ENCODE measurements at regions not wholly inside any gene's neighbourhood (a gene's known extent, or its start where the extent isn't known, plus 50 kb on each side); places are given as distances from the start of the nearest gene placed in this dataset.

DNA sequence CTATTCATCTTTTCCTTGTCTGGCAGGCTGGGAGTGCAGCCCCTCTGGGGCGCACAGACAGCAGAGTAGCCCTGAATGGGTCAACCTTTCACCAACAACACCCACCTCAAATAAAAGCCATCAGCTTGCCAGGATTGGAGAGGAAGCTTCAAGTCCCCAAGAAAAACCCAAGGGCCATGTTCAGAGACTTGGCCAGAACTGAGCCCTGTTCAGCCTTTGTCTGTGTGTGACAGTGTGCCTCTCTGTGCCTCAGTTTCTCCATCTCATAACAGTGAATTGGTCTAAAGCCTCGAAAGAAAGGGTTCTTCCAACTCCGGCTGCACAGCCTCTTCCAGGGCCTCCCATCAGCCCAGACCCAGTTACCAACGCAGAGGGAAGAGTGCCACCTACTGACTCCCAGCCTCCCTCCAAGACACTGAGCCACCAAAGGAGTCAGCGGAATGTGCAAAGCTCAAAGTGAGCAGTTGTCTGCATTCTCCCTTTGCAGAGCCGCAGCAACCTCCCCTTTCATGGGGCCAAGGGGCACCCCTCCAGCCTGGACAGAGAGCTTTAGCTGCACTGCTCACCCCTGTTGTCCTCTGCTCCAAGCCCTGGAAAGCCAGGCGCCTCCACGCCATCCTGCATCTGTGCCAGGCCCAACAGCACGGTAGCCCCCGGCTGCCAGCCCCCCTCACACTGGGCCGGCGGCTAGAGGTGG, 82.7 kb upstream of the TOP1 start:
- no TSS peak for BruUV-seq (replicated peaks)
- H3K4me3 ChIP-seq (replicated peaks in 1 of 3; ENCODE audit: insufficient read depth in 1 of 3, low read depth in 2 of 3, low read length in 3 of 3) = no peak overlapping the region
- no peaks in the 10 kb centered on the region for H3K9me3 ChIP-seq (ENCODE audit: low read length)
- POLR2A ChIA-PET = no interaction called here
- peak; percentile 86 for FAIRE-seq
- peaks cover 0 to 13% of the 10 kb centered on the region in 2 experiments; a peak in 2 of 5 replicates for H3K27me3 ChIP-seq (ENCODE audit: control insufficient read depth in 1 of 2, insufficient read depth in 2 of 2, low read length in 2 of 2)
- H3K27ac ChIP-seq (ENCODE audit: extremely low read length, insufficient read depth, low read length) = no peak overlapping the region
- DNase-seq (ENCODE audit: low spot score) = peak; percentile 72
- 27% methylated on average over 12 of the region's 12 CpGs for WGBS (ENCODE audit: low lambda C conversion rate)
- no peaks in the 10 kb centered on the region for H3K79me2 ChIP-seq (ENCODE audit: insufficient read depth, low read length)
- peaks cover 11% of the 10 kb centered on the region for H3K4me1 ChIP-seq (ENCODE audit: insufficient read depth, low read length)
- H2AFZ ChIP-seq (ENCODE audit: low read length) = no peak overlapping the region
- intact Hi-C loops (cut with micrococcal nuclease; ENCODE audit: unreplicated experiment) (loop anchor here (1.0 to 5.0 kb wide), 5 partner anchors 149 to 784 kb away; no protein-coding TSS in a partner anchor), in situ Hi-C loops (cut with HindIII; ENCODE audit: extremely low pct_ligation_motif_present, low pct_unique_long_range_greater_than_20kb) (no loop called here)
- no peak overlapping the region for H3K9ac ChIP-seq (ENCODE audit: insufficient read depth, low read depth, low read length)
- H3K36me3 ChIP-seq (replicated peaks in 1 of 2; ENCODE audit: control insufficient read depth in 1 of 2, insufficient read depth in 2 of 2, low read length in 2 of 2) = no peaks in the 10 kb centered on the region
- no peaks in the 10 kb centered on the region for H4K20me1 ChIP-seq (ENCODE audit: insufficient read depth, low read length)
- peak; percentile 99 for ATAC-seq
- CTCF ChIA-PET (ENCODE audit: low intra/inter-chr PET ratio, low total read pairs) = interaction anchor here (1.8 to 2.1 kb wide), 2 partner anchors 148 to 204 kb away, joined by 11 to 16 read pairs; no protein-coding TSS in a partner anchor
- no peak overlapping the region for H3K4me2 ChIP-seq (ENCODE audit: low read depth, low read length)
- no peak for TF ChIP-seq RORA (CRISPR knock-in tag; IDR thresholded peaks at IDR 0.05)
- TF ChIP-seq IRF2 (CRISPR knock-in tag; IDR thresholded peaks at IDR 0.05) = peak; percentile 57; the same call in 1 of the 2 replicates
- TF ChIP-seq ZNF260 (CRISPR knock-in tag; IDR thresholded peaks at IDR 0.05; ENCODE audit: borderline replicate concordance, low read depth) = no peak
- TF ChIP-seq, protein P1, sequence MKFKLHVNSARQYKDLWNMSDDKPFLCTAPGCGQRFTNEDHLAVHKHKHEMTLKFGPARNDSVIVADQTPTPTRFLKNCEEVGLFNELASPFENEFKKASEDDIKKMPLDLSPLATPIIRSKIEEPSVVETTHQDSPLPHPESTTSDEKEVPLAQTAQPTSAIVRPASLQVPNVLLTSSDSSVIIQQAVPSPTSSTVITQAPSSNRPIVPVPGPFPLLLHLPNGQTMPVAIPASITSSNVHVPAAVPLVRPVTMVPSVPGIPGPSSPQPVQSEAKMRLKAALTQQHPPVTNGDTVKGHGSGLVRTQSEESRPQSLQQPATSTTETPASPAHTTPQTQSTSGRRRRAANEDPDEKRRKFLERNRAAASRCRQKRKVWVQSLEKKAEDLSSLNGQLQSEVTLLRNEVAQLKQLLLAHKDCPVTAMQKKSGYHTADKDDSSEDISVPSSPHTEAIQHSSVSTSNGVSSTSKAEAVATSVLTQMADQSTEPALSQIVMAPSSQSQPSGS (CRISPR knock-in tag; IDR thresholded peaks at IDR 0.05) = no peak
- no peak for TF ChIP-seq ZNF75D (CRISPR knock-in tag; IDR thresholded peaks at IDR 0.05; ENCODE audit: borderline replicate concordance)
- TF ChIP-seq MLX (CRISPR knock-in tag; IDR thresholded peaks at IDR 0.05) = no peak
- TF ChIP-seq ZMYM3 (CRISPR knock-in tag; IDR thresholded peaks at IDR 0.05) = no peak
- no peak for TF ChIP-seq ZBTB21 (CRISPR knock-in tag; IDR thresholded peaks at IDR 0.05)
- TF ChIP-seq DMTF1 (CRISPR knock-in tag; IDR thresholded peaks at IDR 0.05) = no peak
- no peak for TF ChIP-seq GATA4 (IDR thresholded peaks at IDR 0.05; ENCODE audit: borderline replicate concordance, low read depth)
- no peak for TF ChIP-seq ZNF891 (CRISPR knock-in tag; IDR thresholded peaks at IDR 0.05)
- TF ChIP-seq ZNF792 (CRISPR knock-in tag; IDR thresholded peaks at IDR 0.05) = 0 out of 2 replicates have a peak, but pooled peaks have one; percentile 41
- no peak for TF ChIP-seq ZNF747 (CRISPR knock-in tag; IDR thresholded peaks at IDR 0.05; ENCODE audit: borderline replicate concordance)
- TF ChIP-seq ASH2L (IDR thresholded peaks at IDR 0.05; ENCODE audit: insufficient read length, low read depth, low read length) = no peak
- TF ChIP-seq SSRP1 (CRISPR knock-in tag; IDR thresholded peaks at IDR 0.05) = no peak
- TF ChIP-seq ZNF660 (CRISPR knock-in tag; IDR thresholded peaks at IDR 0.05; ENCODE audit: borderline replicate concordance, low read depth) = no peak
- TF ChIP-seq ZNF557 (CRISPR knock-in tag; IDR thresholded peaks at IDR 0.05) = no peak
- 0 out of 2 replicates have a peak, but pooled peaks have one; percentile 12 for TF ChIP-seq ZNF263 (CRISPR knock-in tag; IDR thresholded peaks at IDR 0.05)
- no peak for TF ChIP-seq XBP1 (CRISPR knock-in tag; IDR thresholded peaks at IDR 0.05)
- TF ChIP-seq MTA3 (CRISPR knock-in tag; IDR thresholded peaks at IDR 0.05) = no peak
- TF ChIP-seq TEAD3 (CRISPR knock-in tag; optimal IDR thresholded peaks at IDR 0.05; ENCODE audit: borderline replicate concordance) = peak; percentile 75
- TF ChIP-seq CAMTA2 (CRISPR knock-in tag; IDR thresholded peaks at IDR 0.05; ENCODE audit: borderline replicate concordance) = no peak
